ENCODE measurements at regions not wholly inside any gene's neighbourhood (a gene's known extent, or its start where the extent isn't known, plus 50 kb on each side); places are given as distances from the start of the nearest gene placed in this dataset.

GRCh38 chr1:21341022-21341421, 50.8 kb upstream of the ECE1 start:
- Histone ChIP-seq H4K20me1 (replicated peaks in 1 of 2; ENCODE audit: control insufficient read depth in 1 of 2, insufficient read depth in 2 of 2, low read length in 2 of 2) (peaks cover 12 to 36% of the 10 kb centered on the region in 2 experiments), H3K27me3 (replicated peaks in 1 of 4; ENCODE audit: control insufficient read depth in 3 of 4, extremely low read depth in 1 of 4, insufficient read depth in 3 of 4, low read length in 3 of 4) (peaks cover 0 to 18% (median 13%) of the 10 kb centered on the region in 4 experiments; a peak in 6 of 7 replicates), H3K9ac (replicated peaks in 1 of 4; ENCODE audit: extremely low read depth in 1 of 4, low read depth in 3 of 4, low read length in 3 of 4) (no peak overlapping the region), H3K4me2 (ENCODE audit: insufficient read depth in 1 of 2, low read depth in 2 of 2, low read length in 2 of 2) (no peak overlapping the region), H2BK15ac (ENCODE audit: low read length) (no peak overlapping the region), H3K23me2 (ENCODE audit: low read depth, low read length) (peaks cover 13% of the 10 kb centered on the region), H2BK20ac (ENCODE audit: low read length) (no peak overlapping the region), H2BK120ac (replicated peaks; ENCODE audit: low read depth, low read length) (no peak overlapping the region), H3K14ac (ENCODE audit: insufficient read length) (no peak overlapping the region), H2BK12ac (ENCODE audit: low read depth, low read length) (peak overlapping the region; percentile 19; the same call in 1 of the 2 replicates), H3K23ac (ENCODE audit: insufficient read length) (no peak overlapping the region), H3K9me3 (ENCODE audit: insufficient read depth in 2 of 2, low read depth in 1 of 2, low read length in 1 of 2) (no peaks in the 10 kb centered on the region), H3K36me3 (ENCODE audit: control insufficient read depth in 2 of 4, insufficient read depth in 4 of 4, low read length in 3 of 4) (no peaks in the 10 kb centered on the region), H2AK5ac (ENCODE audit: low read depth, low read length) (0 out of 2 replicates have a peak overlapping the region, but pooled peaks have one; percentile 40), H3K4me3 (ENCODE audit: extremely low read depth in 1 of 4, insufficient read depth in 2 of 4, low read depth in 3 of 4, low read length in 4 of 4) (no peak overlapping the region), H3K4me1 (replicated peaks in 1 of 4; ENCODE audit: control insufficient read depth in 3 of 4, insufficient read depth in 4 of 4, low read length in 3 of 4) (peaks cover 0 to 8% (median 4%) of the 10 kb centered on the region in 4 experiments; a peak in 4 of 7 replicates), H2AFZ (ENCODE audit: low read length) (no peak overlapping the region), H3K79me1 (ENCODE audit: low read depth, low read length) (0 out of 2 replicates have a peak, but pooled peaks cover 2% of the 10 kb centered on the region), H3K27ac (ENCODE audit: low read depth, low read length) (no peak overlapping the region), H3K79me2 (ENCODE audit: control insufficient read depth in 1 of 2, insufficient read depth in 2 of 2, low read length in 2 of 2) (peaks cover 0 to 17% of the 10 kb centered on the region in 2 experiments; a peak in 2 of 4 replicates), H3K56ac (replicated peaks; ENCODE audit: insufficient read length, low read depth, low read length) (no peak overlapping the region), H4K91ac (replicated peaks; ENCODE audit: insufficient read length, low read length) (no peak overlapping the region), H3K4ac (replicated peaks; ENCODE audit: insufficient read length, low read depth, low read length) (no peak overlapping the region), H4K5ac (ENCODE audit: insufficient read length, low read depth, low read length) (no peak overlapping the region), H3K18ac (ENCODE audit: extremely low read depth, low read length) (no peak overlapping the region), H4K8ac (ENCODE audit: extremely low read depth, insufficient read depth, low read length) (no peak overlapping the region), H2BK5ac (ENCODE audit: low read depth, low read length) (no peak overlapping the region)
- TF ChIP-seq SIX5 (IDR thresholded peaks at IDR 0.05; ENCODE audit: low read depth, low read length) (no peak), POLR2AphosphoS5 (IDR thresholded peaks at IDR 0.05; ENCODE audit: low read depth, low read length) (no peak), BACH1 (IDR thresholded peaks at IDR 0.05; ENCODE audit: low read length) (no peak), BRCA1 (IDR thresholded peaks at IDR 0.05; ENCODE audit: low read depth, low read length) (no peak), TBP (IDR thresholded peaks at IDR 0.05; ENCODE audit: low read depth, low read length) (no peak), ATF2 (IDR thresholded peaks at IDR 0.05; ENCODE audit: low read length) (no peak), EGR1 (IDR thresholded peaks at IDR 0.05; ENCODE audit: borderline replicate concordance, low read depth, low read length) (no peak), SP1 (IDR thresholded peaks at IDR 0.05; ENCODE audit: low read depth, low read length) (no peak), HDAC6 (IDR thresholded peaks at IDR 0.05; ENCODE audit: low read depth, low read length) (no peak)
- POLR2A ChIA-PET (ENCODE audit: partially characterized antibody), result no interaction called here
- WGBS, 2 experiments (ENCODE audit: extremely low coverage in 1 of 2, insufficient coverage in 1 of 2, insufficient read length in 1 of 2, insufficient replicate concordance in 2 of 2, low coverage in 1 of 2, low lambda C conversion rate in 2 of 2, missing lambda C conversion rate in 1 of 2), result 86% methylated on average over 8 of the region's 8 CpGs; no CpG with 5 or more reads in 1 of the 2 experiments
- CTCF ChIA-PET (ENCODE audit: partially characterized antibody), result interaction anchor here (9.8 kb wide), 1 partner anchor 71 kb away, joined by 167 read pairs; no protein-coding TSS in a partner anchor
- FAIRE-seq (no peak), DNase-seq (ENCODE audit: low read depth in 1 of 2, low spot score in 2 of 2) (no peak)

Measured in H1 (cell line).